ENCODE measurements at regions not wholly inside any gene's neighbourhood (a gene's known extent, or its start where the extent isn't known, plus 50 kb on each side); places are given as distances from the start of the nearest gene placed in this dataset.

- TF ChIP-seq TCF3 (IDR thresholded peaks at IDR 0.05; ENCODE audit: borderline replicate concordance, insufficient read depth, low read depth, low read length): no peak
- TF ChIP-seq REST (IDR thresholded peaks at IDR 0.05; ENCODE audit: low read depth, low read length): no peak
- TF ChIP-seq MYB (IDR thresholded peaks at IDR 0.05; ENCODE audit: borderline replicate concordance, low read depth, low read length): no peak
- TF ChIP-seq RB1 (IDR thresholded peaks at IDR 0.05; ENCODE audit: borderline replicate concordance): no peak
- TF ChIP-seq BMI1 (IDR thresholded peaks at IDR 0.05; ENCODE audit: borderline replicate concordance): no peak
- no peak for TF ChIP-seq EZH2 (IDR thresholded peaks at IDR 0.05; ENCODE audit: borderline replicate concordance, control insufficient read depth, low read depth, low read length)
- TF ChIP-seq SIX5 (IDR thresholded peaks at IDR 0.05; ENCODE audit: low read depth, low read length, severe bottlenecking): no peak
- TF ChIP-seq BCL11A (IDR thresholded peaks at IDR 0.05; ENCODE audit: low read depth, low read length): no peak
- no peak for TF ChIP-seq RBBP5 (conservative IDR thresholded peaks at IDR 0.05)
- TF ChIP-seq POLR2A (IDR thresholded peaks at IDR 0.05; ENCODE audit: low read depth, low read length): no peak
Measured at GRCh38 chr1:184225283-184226099, 161.3 kb upstream of the C1orf21 start (continued).

All from GM12878 (cell line).